GM18868 (cell line): ENCODE measurements at regions not wholly inside any gene's neighbourhood (a gene's known extent, or its start where the extent isn't known, plus 50 kb on each side); places are given as distances from the start of the nearest gene placed in this dataset.

Source experiments
- ATAC-seq: cut with Tn5 transposase; IDR thresholded peaks from one replicate; pipeline ENCODE4 v1.9.1; 2021; ENCODE audit warnings: mild to moderate bottlenecking, moderate library complexity; ENCODE audit not compliant: unreplicated experiment

GRCh38 chr7:3193379-3194120, 107.5 kb upstream of the SDK1 start:
- ATAC-seq: no peak

GRCh38 chr7:3194501-3195141, 106.4 kb upstream of the SDK1 start:
- ATAC-seq: no peak

- ATAC-seq: no peak
Measured at GRCh38 chr7:3195160-3195559, 105.9 kb upstream of the SDK1 start.

DNA sequence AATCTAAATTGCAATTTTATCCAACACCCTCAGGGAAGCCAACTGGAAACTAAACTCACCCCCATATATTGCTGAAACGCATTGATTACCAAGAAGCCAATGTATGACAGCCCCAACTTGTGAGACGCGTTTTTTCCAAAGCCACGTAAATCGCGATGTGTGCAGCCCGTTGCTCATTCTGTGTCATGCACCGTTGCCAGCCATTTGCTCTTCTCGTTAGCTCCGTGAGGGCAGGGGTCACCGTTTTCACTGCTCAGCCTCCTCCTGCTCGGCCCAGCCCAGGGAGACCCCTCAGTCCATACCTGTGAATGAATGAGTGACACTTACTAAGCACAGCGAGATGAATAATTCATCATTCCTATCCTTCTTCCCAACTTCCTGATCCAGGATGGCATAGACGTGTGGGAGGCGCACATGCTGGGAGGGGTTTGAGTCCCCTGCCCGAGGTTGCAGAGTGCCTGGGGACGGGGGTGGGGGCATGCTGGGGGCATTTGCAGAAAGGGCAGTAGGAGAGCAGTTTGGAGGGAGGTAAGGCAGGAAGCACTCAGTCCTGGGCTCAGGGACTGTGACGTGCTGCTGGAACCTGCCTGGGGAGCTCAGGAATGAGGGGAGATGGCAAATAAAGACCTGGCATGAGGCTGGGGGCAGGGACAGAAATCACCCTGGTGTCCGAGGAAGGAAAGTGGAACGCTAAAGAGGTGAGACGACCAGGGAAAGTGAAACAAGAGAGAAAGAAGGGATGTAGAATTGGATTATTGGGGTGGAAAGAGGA, 104.2 kb upstream of the SDK1 start:
- no peak for ATAC-seq

- no peak for ATAC-seq
Measured at GRCh38 chr7:3197567-3198213, 103.4 kb upstream of the SDK1 start.

- ATAC-seq: no peak
Measured at GRCh38 chr7:3198316-3198715, 102.7 kb upstream of the SDK1 start.

DNA sequence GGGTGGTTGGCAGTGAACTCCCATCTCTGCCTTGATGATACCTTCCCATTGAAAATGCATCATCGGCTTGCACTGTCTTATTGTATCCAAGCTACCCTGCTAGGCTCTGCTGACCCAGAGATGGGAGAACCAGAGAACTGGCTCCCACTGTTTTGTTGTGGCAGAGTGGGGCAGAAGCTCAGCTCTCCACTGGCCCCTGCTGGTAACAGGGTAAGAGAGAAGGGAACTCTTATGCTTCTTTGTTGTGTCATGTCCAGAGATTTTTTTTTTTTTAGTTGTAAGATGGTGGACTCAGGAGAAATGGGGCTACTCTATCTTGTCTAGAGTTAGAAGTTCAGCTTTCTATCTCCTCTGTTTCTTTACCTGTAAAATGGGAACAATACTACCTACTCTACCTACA, 100.5 kb upstream of the SDK1 start:
- no peak for ATAC-seq

- no peak for ATAC-seq
Measured at GRCh38 chr7:3201306-3201705, 99.7 kb upstream of the SDK1 start.

- ATAC-seq: no peak
Measured at GRCh38 chr7:3201937-3202710, 98.9 kb upstream of the SDK1 start.

GRCh38 chr7:3204526-3204925, 96.5 kb upstream of the SDK1 start:
- ATAC-seq: no peak

- no peak for ATAC-seq
Measured at GRCh38 chr7:3206101-3206500, 95.0 kb upstream of the SDK1 start.

DNA sequence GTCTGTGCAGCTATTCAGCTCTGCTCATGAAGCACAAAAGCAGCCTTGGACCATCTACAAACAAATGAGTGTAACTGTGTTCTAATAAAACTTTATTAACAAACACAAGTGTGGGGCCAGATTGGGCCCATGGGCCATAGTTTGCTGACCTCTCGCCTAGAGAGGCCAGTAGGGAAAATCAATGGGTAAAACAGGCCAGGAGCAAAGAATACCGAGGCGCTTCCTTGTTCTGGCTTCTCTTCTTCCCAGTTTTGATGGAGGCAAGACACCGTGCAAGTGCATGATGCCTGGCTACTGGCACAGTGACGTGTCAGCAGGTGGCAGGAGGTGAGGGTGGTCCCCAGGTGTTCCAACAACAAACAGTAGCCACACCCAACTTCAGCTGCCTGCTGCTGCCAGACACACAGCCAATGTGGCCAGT, 94.3 kb upstream of the SDK1 start:
- no peak for ATAC-seq

- ATAC-seq: no peak
Measured at GRCh38 chr7:3207387-3207902, 93.6 kb upstream of the SDK1 start.

DNA sequence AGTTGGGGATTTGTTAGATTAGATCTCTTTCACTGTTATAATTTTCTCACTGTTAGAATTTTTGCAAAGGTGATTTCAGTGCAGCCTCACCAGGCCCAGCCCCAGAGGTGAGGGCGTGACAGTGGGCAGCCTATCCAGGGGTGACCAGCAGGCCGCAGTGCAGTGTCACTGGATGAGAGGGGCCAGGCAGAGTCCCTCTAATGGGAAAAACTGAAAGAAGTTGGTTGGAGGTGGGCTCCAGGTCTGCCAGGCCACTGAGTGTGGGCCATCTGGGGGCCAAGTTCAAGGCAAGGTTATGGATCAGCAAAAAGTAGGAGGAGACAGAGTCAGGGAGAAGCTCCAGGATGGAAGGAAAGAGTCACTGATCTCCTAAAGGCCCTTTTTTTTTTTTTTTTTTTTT, 90.5 kb upstream of the SDK1 start:
- no peak for ATAC-seq

GRCh38 chr7:3214090-3214413, 87.0 kb upstream of the SDK1 start:
- no peak for ATAC-seq

- ATAC-seq: no peak
Measured at GRCh38 chr7:3215624-3216585, 85.1 kb upstream of the SDK1 start.

- no peak for ATAC-seq
Measured at GRCh38 chr7:3217166-3217565, 83.9 kb upstream of the SDK1 start.

DNA sequence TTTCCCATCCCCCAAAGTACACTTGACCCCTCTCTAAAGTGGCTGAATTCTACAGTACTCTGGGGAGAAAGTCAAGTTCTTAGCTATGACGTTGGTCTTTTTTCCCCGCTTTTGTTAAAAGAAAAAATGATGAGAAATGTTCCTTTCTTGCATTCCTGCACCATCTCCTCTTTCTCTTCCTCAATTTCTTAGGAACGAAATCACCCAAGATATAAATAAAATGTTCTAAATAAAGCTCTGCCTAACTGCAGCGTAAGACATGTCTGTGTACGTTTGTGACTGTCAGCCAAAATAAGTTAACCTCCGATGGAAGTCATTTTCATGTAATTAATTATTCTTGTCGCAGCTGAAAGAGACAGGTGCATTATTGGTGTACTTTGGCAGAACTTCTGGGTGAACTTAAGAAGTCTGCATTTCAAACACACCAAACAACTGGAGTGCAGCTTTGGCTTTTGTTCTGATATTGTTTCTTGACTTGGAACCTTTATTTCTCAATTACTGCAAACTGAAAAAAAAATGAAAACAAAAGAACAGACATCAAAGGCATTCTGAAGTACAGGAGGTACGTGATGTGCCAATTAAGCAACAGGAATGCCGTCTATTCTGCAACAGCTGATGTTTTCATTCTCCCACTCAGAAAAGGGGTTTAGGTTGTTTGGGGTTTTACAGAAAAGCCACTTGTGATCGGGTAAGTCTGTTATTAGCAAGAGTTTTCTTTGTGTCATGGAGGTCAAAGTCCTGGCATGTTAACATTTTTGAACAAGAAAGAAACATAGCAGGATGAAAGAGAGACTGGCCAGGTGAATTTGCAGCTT, 82.4 kb upstream of the SDK1 start:
- ATAC-seq: no peak
